ENCODE measurements at regions not wholly inside any gene's neighbourhood (a gene's known extent, or its start where the extent isn't known, plus 50 kb on each side); places are given as distances from the start of the nearest gene placed in this dataset.

- intact Hi-C loops (cut with micrococcal nuclease), result no loop called here
Measured at GRCh38 chr14:66140963-66141362, 345.2 kb upstream of the CCDC196 start.

GRCh38 chr14:66141733-66142132, 344.4 kb upstream of the CCDC196 start:
- intact Hi-C loops (cut with micrococcal nuclease), result no loop called here

GRCh38 chr14:66143387-66144112, 342.6 kb upstream of the CCDC196 start:
- intact Hi-C loops (cut with micrococcal nuclease), result no loop called here

- intact Hi-C loops (cut with micrococcal nuclease), result no loop called here
Measured at GRCh38 chr14:66152302-66152701, 333.9 kb upstream of the CCDC196 start.

GRCh38 chr14:66152747-66153146, 333.4 kb upstream of the CCDC196 start:
- intact Hi-C loops (cut with micrococcal nuclease), result no loop called here

- intact Hi-C loops (cut with micrococcal nuclease), result no loop called here
Measured at GRCh38 chr14:66163023-66163422, 323.1 kb upstream of the CCDC196 start.

- intact Hi-C loops (cut with micrococcal nuclease), result no loop called here
Measured at GRCh38 chr14:66165337-66165736, 320.8 kb upstream of the CCDC196 start.

GRCh38 chr14:66174453-66174891, 311.7 kb upstream of the CCDC196 start:
- intact Hi-C loops (cut with micrococcal nuclease), result no loop called here

- intact Hi-C loops (cut with micrococcal nuclease), result no loop called here
Measured at GRCh38 chr14:66177935-66178334, 308.2 kb upstream of the CCDC196 start.

- intact Hi-C loops (cut with micrococcal nuclease), result no loop called here
Measured at GRCh38 chr14:66196670-66197069, 289.5 kb upstream of the CCDC196 start.

GRCh38 chr14:66197276-66197675, 288.9 kb upstream of the CCDC196 start:
- intact Hi-C loops (cut with micrococcal nuclease), result no loop called here

GRCh38 chr14:66206554-66206953, 279.6 kb upstream of the CCDC196 start:
- intact Hi-C loops (cut with micrococcal nuclease), result no loop called here

GRCh38 chr14:66216763-66217162, 269.4 kb upstream of the CCDC196 start:
- intact Hi-C loops (cut with micrococcal nuclease), result no loop called here

GRCh38 chr14:66219886-66220285, 266.3 kb upstream of the CCDC196 start:
- intact Hi-C loops (cut with micrococcal nuclease), result no loop called here

GRCh38 chr14:66224492-66225178, 261.5 kb upstream of the CCDC196 start:
- intact Hi-C loops (cut with micrococcal nuclease), result no loop called here

- intact Hi-C loops (cut with micrococcal nuclease), result no loop called here
Measured at GRCh38 chr14:66225337-66225736, 260.8 kb upstream of the CCDC196 start.

- intact Hi-C loops (cut with micrococcal nuclease), result no loop called here
Measured at GRCh38 chr14:66228267-66228970, 257.8 kb upstream of the CCDC196 start.

GRCh38 chr14:66231820-66232219, 254.4 kb upstream of the CCDC196 start:
- intact Hi-C loops (cut with micrococcal nuclease), result no loop called here

GRCh38 chr14:66233591-66233990, 252.6 kb upstream of the CCDC196 start:
- intact Hi-C loops (cut with micrococcal nuclease), result no loop called here

GRCh38 chr14:66234411-66234810, 251.8 kb upstream of the CCDC196 start:
- intact Hi-C loops (cut with micrococcal nuclease), result no loop called here

GRCh38 chr14:66237741-66238140, 248.4 kb upstream of the CCDC196 start:
- intact Hi-C loops (cut with micrococcal nuclease), result no loop called here

- intact Hi-C loops (cut with micrococcal nuclease), result no loop called here
Measured at GRCh38 chr14:66238969-66239368, 247.2 kb upstream of the CCDC196 start.

Measured in T-helper 2 cell treated with Interferon-gamma antibody and Interleukin-4, amounts not matched to agents 100 ng/mL and 5 ng/mL, for 36 hours (primary cell).